H1 (cell line): ENCODE measurements at regions not wholly inside any gene's neighbourhood (a gene's known extent, or its start where the extent isn't known, plus 50 kb on each side); places are given as distances from the start of the nearest gene placed in this dataset.

Experiments used
- CHD7 ChIP-seq: fragments of 300-600 bp; sonication (generic); IDR thresholded peaks from 2 replicates; pipeline ENCODE4 v1.7.1; 2012; ENCODE audit warnings: low read length, moderate library complexity, mild to moderate bottlenecking, inconsistent platforms; ENCODE audit not compliant: insufficient replicate concordance
- HDAC2 ChIP-seq, 2 experiments: fragments of 300-600 bp in 1 of 2; sonication (generic) in 1 of 2; IDR thresholded peaks; 2 replicates each; pipeline ENCODE4 v1.6.1; 2011 to 2012; ENCODE audit warnings: low read depth in 2 of 2, low read length in 2 of 2, mild to moderate bottlenecking in 2 of 2, moderate library complexity in 2 of 2, borderline replicate concordance in 1 of 2, inconsistent platforms in 1 of 2

DNA sequence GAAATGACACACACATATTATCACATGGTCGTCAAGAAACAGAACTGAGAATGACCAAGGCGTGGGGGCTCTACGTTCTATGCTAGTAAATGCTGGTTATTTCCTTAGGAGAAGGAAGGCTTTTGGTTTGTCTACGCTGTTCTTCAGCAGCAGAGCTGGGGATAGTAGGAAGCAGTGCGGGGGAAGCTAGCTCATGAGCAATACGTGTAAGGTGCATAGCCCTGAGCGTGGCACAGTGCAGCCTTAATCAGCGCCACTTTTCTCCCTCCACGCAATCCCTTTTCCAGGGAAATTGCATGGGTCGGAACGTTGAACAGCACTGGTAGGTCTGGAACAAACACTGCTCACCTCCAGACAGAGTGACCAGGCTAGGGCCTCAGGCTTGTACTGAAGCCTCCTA lies 199.6 kb upstream of the FBXO11 start (continued):
- no peak for TF ChIP-seq CHD7
- no peak for TF ChIP-seq HDAC2 (IDR thresholded peaks at IDR 0.05; ENCODE audit: borderline replicate concordance in 1 of 2, low read depth in 2 of 2, low read length in 2 of 2)
- TF ChIP-seq, all 59 proteins: peak for 0
